ENCODE measurements at regions not wholly inside any gene's neighbourhood (a gene's known extent, or its start where the extent isn't known, plus 50 kb on each side); places are given as distances from the start of the nearest gene placed in this dataset.

DNA sequence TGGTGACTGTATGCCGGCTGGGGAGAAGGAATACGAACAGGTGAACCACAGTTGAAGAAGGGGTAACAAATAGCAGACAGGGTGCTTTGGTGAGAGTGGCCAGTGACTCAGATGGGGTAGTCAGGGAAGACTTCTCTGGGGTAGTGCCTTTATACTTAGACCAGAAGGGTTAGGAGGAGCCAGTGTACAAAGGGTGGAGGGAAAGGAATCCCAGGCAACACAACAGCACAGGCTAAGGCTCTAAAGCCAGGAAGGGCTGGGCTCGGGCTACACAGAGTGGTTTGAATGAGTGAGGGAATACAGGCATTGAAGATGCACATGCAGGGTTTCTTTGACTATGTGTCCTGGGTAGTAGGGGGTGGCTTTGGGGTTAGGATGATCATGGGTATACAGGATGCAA lies 70.6 kb upstream of the CXCL14 start (continued):
- TF ChIP-seq MEF2A (IDR thresholded peaks at IDR 0.05; ENCODE audit: borderline replicate concordance, low read depth), result no peak

- DNase-seq, result no peak
- TF ChIP-seq FOSL2 (IDR thresholded peaks at IDR 0.05; ENCODE audit: borderline replicate concordance, low read depth), result no peak
- ChIA-PET POLR2A (no interaction called here), CTCF (no interaction called here)
- peaks cover 0 to 15% of the 10 kb centered on the region in 2 experiments; a peak in 1 of 4 replicates for H3K4me1 ChIP-seq (ENCODE audit: control insufficient read depth in 1 of 2, insufficient read depth in 2 of 2, low read depth in 1 of 2, low read length in 1 of 2)
- no peaks in the 10 kb centered on the region for H3K27me3 ChIP-seq (ENCODE audit: insufficient read depth)
- no peaks in the 10 kb centered on the region for H3K9me3 ChIP-seq
- H3K9ac ChIP-seq, result no peak overlapping the region
- H3K79me2 ChIP-seq (ENCODE audit: insufficient read depth), result no peaks in the 10 kb centered on the region
- H3K36me3 ChIP-seq (replicated peaks in 1 of 2; ENCODE audit: control insufficient read depth in 1 of 2, insufficient read depth in 2 of 2, low read length in 1 of 2), result no peaks in the 10 kb centered on the region
- H3K27ac ChIP-seq (ENCODE audit: low read depth in 2 of 2, low read length in 1 of 2), result no peak overlapping the region
- no peaks in the 10 kb centered on the region for H3K9me2 ChIP-seq
- H2AFZ ChIP-seq (ENCODE audit: low read depth), result no peak overlapping the region
- no peaks in the 10 kb centered on the region for H3F3A ChIP-seq (replicated peaks; ENCODE audit: insufficient read depth)
- 6% methylated on average over 2 of the region's 2 CpGs for WGBS (ENCODE audit: low lambda C conversion rate)
- no peaks in the 10 kb centered on the region for H4K20me1 ChIP-seq (ENCODE audit: insufficient read depth)
- H3K4me3 ChIP-seq (ENCODE audit: low read depth in 2 of 2, low read length in 1 of 2), result no peak overlapping the region
- H3K4me2 ChIP-seq, result no peak overlapping the region
These were observed 69.3 kb upstream of the CXCL14 start for GRCh38 chr5:135648116-135648515.

DNA sequence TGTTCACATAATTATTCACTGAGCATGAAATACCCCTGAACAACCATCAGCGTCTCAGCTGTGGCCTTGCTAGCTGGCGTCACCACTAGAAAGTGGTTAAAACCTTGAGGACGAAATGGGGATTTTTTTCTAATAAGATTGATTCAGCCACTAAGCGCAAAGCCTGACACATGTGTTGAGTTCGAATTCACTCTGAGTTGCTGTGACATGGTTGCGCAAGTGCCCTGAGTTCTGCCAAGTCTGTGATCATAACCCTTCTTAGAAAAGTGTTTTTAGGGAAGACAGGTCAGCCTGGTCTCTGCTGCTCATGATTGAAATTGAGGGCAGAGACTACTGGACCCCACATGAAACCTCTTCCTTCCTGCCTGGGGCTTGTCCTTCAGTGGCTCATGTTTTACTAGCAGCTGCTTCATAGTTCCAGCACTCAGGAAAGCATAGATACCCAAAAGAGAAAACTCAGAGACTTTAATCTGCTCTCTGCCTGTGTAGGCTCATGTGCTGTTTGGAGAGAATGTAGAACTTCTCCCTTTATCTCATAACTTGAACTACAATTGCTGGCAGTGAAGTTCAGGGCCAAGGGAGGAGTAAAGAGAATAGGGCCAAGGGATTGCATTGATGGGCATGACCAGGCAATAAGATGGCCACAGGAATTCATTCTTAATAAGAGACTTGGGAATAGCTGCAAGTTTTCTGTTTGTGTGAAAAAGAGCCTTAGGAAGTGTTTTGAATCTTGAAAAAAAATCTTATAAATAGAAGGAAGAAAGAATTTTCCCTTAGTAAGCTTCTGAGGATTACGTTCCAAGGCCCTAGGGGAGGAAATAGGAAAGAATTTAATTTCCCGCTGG lies 66.8 kb upstream of the CXCL14 start:
- POLR2A ChIA-PET, result no interaction called here
- WGBS (ENCODE audit: low lambda C conversion rate), result 63% methylated on average over 8 of the region's 8 CpGs
- no peak overlapping the region for H2AFZ ChIP-seq (ENCODE audit: low read depth)
- no peak overlapping the region for H3K4me2 ChIP-seq
- no peaks in the 10 kb centered on the region for H3K79me2 ChIP-seq (ENCODE audit: insufficient read depth)
- no peak for DNase-seq
- H4K20me1 ChIP-seq (ENCODE audit: insufficient read depth), result no peaks in the 10 kb centered on the region
- H3K4me1 ChIP-seq (ENCODE audit: control insufficient read depth in 1 of 2, insufficient read depth in 2 of 2, low read depth in 1 of 2, low read length in 1 of 2), result peaks cover 0 to 19% of the 10 kb centered on the region in 2 experiments; a peak in 1 of 4 replicates
- H3K4me3 ChIP-seq (ENCODE audit: low read depth in 2 of 2, low read length in 1 of 2), result no peak overlapping the region
- no peaks in the 10 kb centered on the region for H3K27me3 ChIP-seq (ENCODE audit: insufficient read depth)
- H3K9me3 ChIP-seq, result no peaks in the 10 kb centered on the region
- no peak overlapping the region for H3K9ac ChIP-seq
- H3F3A ChIP-seq (replicated peaks; ENCODE audit: insufficient read depth), result no peaks in the 10 kb centered on the region
- CTCF ChIA-PET, result interaction anchor here (1.4 kb wide), 1 partner anchor 10 kb away, joined by 3 read pairs; no protein-coding TSS in a partner anchor
- no peak overlapping the region for H3K27ac ChIP-seq (ENCODE audit: low read depth in 2 of 2, low read length in 1 of 2)
- no peaks in the 10 kb centered on the region for H3K36me3 ChIP-seq (replicated peaks in 1 of 2; ENCODE audit: control insufficient read depth in 1 of 2, insufficient read depth in 2 of 2, low read length in 1 of 2)
- H3K9me2 ChIP-seq, result no peaks in the 10 kb centered on the region
- no peak for TF ChIP-seq POLR2AphosphoS5 (IDR thresholded peaks at IDR 0.05; ENCODE audit: low read depth, low read length)
- no peak for TF ChIP-seq FOXJ3 (CRISPR knock-in tag; IDR thresholded peaks at IDR 0.05)
- TF ChIP-seq TCF12 (IDR thresholded peaks at IDR 0.05), result no peak
- TF ChIP-seq GATA2 (CRISPR knock-in tag; IDR thresholded peaks at IDR 0.05), result no peak
- no peak for TF ChIP-seq SIN3A (IDR thresholded peaks at IDR 0.05; ENCODE audit: borderline replicate concordance, low read depth, low read length)
- no peak for TF ChIP-seq NRF1 (IDR thresholded peaks at IDR 0.05; ENCODE audit: low read depth, low read length)
- TF ChIP-seq GABPA (IDR thresholded peaks at IDR 0.05; ENCODE audit: low read depth), result no peak
- no peak for TF ChIP-seq YY1 (IDR thresholded peaks at IDR 0.05; ENCODE audit: low read depth)
- no peak for TF ChIP-seq RAD21 (IDR thresholded peaks at IDR 0.05; ENCODE audit: low read length)
- TF ChIP-seq CTCF (IDR thresholded peaks at IDR 0.05), result no peak
- TF ChIP-seq, protein P1, sequence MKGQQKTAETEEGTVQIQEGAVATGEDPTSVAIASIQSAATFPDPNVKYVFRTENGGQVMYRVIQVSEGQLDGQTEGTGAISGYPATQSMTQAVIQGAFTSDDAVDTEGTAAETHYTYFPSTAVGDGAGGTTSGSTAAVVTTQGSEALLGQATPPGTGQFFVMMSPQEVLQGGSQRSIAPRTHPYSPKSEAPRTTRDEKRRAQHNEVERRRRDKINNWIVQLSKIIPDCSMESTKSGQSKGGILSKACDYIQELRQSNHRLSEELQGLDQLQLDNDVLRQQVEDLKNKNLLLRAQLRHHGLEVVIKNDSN (IDR thresholded peaks at IDR 0.05; ENCODE audit: borderline replicate concordance, low read depth), result no peak
- TF ChIP-seq, protein P2, sequence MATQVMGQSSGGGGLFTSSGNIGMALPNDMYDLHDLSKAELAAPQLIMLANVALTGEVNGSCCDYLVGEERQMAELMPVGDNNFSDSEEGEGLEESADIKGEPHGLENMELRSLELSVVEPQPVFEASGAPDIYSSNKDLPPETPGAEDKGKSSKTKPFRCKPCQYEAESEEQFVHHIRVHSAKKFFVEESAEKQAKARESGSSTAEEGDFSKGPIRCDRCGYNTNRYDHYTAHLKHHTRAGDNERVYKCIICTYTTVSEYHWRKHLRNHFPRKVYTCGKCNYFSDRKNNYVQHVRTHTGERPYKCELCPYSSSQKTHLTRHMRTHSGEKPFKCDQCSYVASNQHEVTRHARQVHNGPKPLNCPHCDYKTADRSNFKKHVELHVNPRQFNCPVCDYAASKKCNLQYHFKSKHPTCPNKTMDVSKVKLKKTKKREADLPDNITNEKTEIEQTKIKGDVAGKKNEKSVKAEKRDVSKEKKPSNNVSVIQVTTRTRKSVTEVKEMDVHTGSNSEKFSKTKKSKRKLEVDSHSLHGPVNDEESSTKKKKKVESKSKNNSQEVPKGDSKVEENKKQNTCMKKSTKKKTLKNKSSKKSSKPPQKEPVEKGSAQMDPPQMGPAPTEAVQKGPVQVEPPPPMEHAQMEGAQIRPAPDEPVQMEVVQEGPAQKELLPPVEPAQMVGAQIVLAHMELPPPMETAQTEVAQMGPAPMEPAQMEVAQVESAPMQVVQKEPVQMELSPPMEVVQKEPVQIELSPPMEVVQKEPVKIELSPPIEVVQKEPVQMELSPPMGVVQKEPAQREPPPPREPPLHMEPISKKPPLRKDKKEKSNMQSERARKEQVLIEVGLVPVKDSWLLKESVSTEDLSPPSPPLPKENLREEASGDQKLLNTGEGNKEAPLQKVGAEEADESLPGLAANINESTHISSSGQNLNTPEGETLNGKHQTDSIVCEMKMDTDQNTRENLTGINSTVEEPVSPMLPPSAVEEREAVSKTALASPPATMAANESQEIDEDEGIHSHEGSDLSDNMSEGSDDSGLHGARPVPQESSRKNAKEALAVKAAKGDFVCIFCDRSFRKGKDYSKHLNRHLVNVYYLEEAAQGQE (IDR thresholded peaks at IDR 0.05; ENCODE audit: low read depth, low read length), result no peak
- TF ChIP-seq JUND (IDR thresholded peaks at IDR 0.05), result no peak
- no peak for TF ChIP-seq RXRA (IDR thresholded peaks at IDR 0.05; ENCODE audit: borderline replicate concordance, low read depth)
- no peak for TF ChIP-seq USF2 (IDR thresholded peaks at IDR 0.05; ENCODE audit: borderline replicate concordance, low read depth, low read length)
- no peak for TF ChIP-seq PBX3 (IDR thresholded peaks at IDR 0.05)
